ENCODE measurements at regions not wholly inside any gene's neighbourhood (a gene's known extent, or its start where the extent isn't known, plus 50 kb on each side); places are given as distances from the start of the nearest gene placed in this dataset.
"Not testable (repeated sequence)": the region's sequence is repeated elsewhere in the genome, so short reads cannot be mapped to it uniquely, and the experiment has no call there.

- H3K4me3 ChIP-seq (ENCODE audit: low read depth, low read length), result no peak overlapping the region
- in situ Hi-C loops (cut with HindIII; ENCODE audit: low pct_ligation_motif_present, low sequenced_read_pairs), result no loop called here
- no peaks in the 10 kb centered on the region for H3K36me3 ChIP-seq (replicated peaks)
- no peak overlapping the region for H3K27ac ChIP-seq
- peak; percentile 11 for TF ChIP-seq CTCF (IDR thresholded peaks at IDR 0.05; ENCODE audit: low read depth, low read length, missing control alignments)
- DNase-seq, result no peak
- H3K27me3 ChIP-seq (replicated peaks), result no peaks in the 10 kb centered on the region
Observed at GRCh38 chr1:220454155-220454777, 73.7 kb upstream of the MARK1 start.

GRCh38 chr1:220453371-220453770, 74.6 kb upstream of the MARK1 start:
- in situ Hi-C loops (cut with HindIII; ENCODE audit: low pct_ligation_motif_present, low sequenced_read_pairs), result no loop called here
- DNase-seq, result no peak
- no peaks in the 10 kb centered on the region for H3K27me3 ChIP-seq (replicated peaks)
- H3K27ac ChIP-seq, result no peak overlapping the region
- H3K36me3 ChIP-seq (replicated peaks), result no peaks in the 10 kb centered on the region
- TF ChIP-seq CTCF (IDR thresholded peaks at IDR 0.05; ENCODE audit: low read depth, low read length, missing control alignments), result no peak
- H3K4me3 ChIP-seq (ENCODE audit: low read depth, low read length), result no peak overlapping the region

- in situ Hi-C loops (cut with HindIII; ENCODE audit: low pct_ligation_motif_present, low sequenced_read_pairs), result no loop called here
- no peaks in the 10 kb centered on the region for H3K36me3 ChIP-seq (replicated peaks)
- no peaks in the 10 kb centered on the region for H3K27me3 ChIP-seq (replicated peaks)
- no peak for DNase-seq
- TF ChIP-seq CTCF (IDR thresholded peaks at IDR 0.05; ENCODE audit: low read depth, low read length, missing control alignments), result no peak
- H3K27ac ChIP-seq, result no peak overlapping the region
- H3K4me3 ChIP-seq (ENCODE audit: low read depth, low read length), result no peak overlapping the region
Observed at GRCh38 chr1:220451532-220451931, 76.4 kb upstream of the MARK1 start.

GRCh38 chr1:220450927-220451326, 77.0 kb upstream of the MARK1 start:
- H3K27ac ChIP-seq, result no peak overlapping the region
- H3K27me3 ChIP-seq (replicated peaks), result no peaks in the 10 kb centered on the region
- H3K4me3 ChIP-seq (ENCODE audit: low read depth, low read length), result no peak overlapping the region
- no peak for TF ChIP-seq CTCF (IDR thresholded peaks at IDR 0.05; ENCODE audit: low read depth, low read length, missing control alignments)
- H3K36me3 ChIP-seq (replicated peaks), result no peaks in the 10 kb centered on the region
- in situ Hi-C loops (cut with HindIII; ENCODE audit: low pct_ligation_motif_present, low sequenced_read_pairs), result no loop called here
- DNase-seq, result no peak

GRCh38 chr1:220448217-220448616, 79.7 kb upstream of the MARK1 start:
- no peak for DNase-seq
- no peak for TF ChIP-seq CTCF (IDR thresholded peaks at IDR 0.05; ENCODE audit: low read depth, low read length, missing control alignments)
- Histone ChIP-seq H3K27me3 (replicated peaks) (no peaks in the 10 kb centered on the region), H3K4me3 (ENCODE audit: low read depth, low read length) (no peak overlapping the region), H3K36me3 (replicated peaks) (no peaks in the 10 kb centered on the region), H3K27ac (no peak overlapping the region)
- in situ Hi-C loops (cut with HindIII; ENCODE audit: low pct_ligation_motif_present, low sequenced_read_pairs), result no loop called here

- H3K36me3 ChIP-seq (replicated peaks); H3K4me3 ChIP-seq (ENCODE audit: low read depth, low read length); H3K27me3 ChIP-seq (replicated peaks); H3K27ac ChIP-seq; in situ Hi-C loops (cut with HindIII; ENCODE audit: low pct_ligation_motif_present, low sequenced_read_pairs); DNase-seq: not testable (repeated sequence)
Observed at GRCh38 chr1:220444586-220444985, 83.3 kb upstream of the MARK1 start.

Measured in brain microvascular endothelial cell (primary cell).